PC-9 (cell line): ENCODE measurements at regions not wholly inside any gene's neighbourhood (a gene's known extent, or its start where the extent isn't known, plus 50 kb on each side); places are given as distances from the start of the nearest gene placed in this dataset.
"Not testable (repeated sequence)": the region's sequence is repeated elsewhere in the genome, so short reads cannot be mapped to it uniquely, and the experiment has no call there.

Source experiments
- BruUV-seq: library from RNA; stranded (reverse); fragments of 400-500 nt; replicated peaks from 2 replicates; lab custom pipeline; 2021; lab: Mats Ljungman, UMichigan
- CTCF ChIA-PET: fragments of 300-600 bp; sonication (Branson Sonifier 250); formaldehyde crosslinking; loops from one replicate; lab custom pipeline; 2022; ENCODE audit warnings: antibody characterized with exemption; lab: Charles Lee
- POLR2A ChIA-PET: fragments of 300-600 bp; sonication (Branson Sonifier 250); formaldehyde crosslinking; loops from one replicate; lab custom pipeline; 2022; ENCODE audit warnings: antibody characterized with exemption; ENCODE audit not compliant: unreplicated experiment; lab: Charles Lee
- DNase-seq, 2 experiments: peaks; one replicate each; pipeline versions ENCODE4 v3.0.0 to v3.0.0-alpha.2; 2015 to 2022; ENCODE audit warnings: mixed read lengths in 1 of 2
- H2AFZ ChIP-seq: fragments of 200-600 bp; sonication (generic); 2 replicates; pipeline ENCODE4 v1.8.1; 2017; ENCODE audit warnings: antibody characterized with exemption
- H3F3A ChIP-seq: fragments of 200-600 bp; sonication (generic); 2 replicates; pipeline ENCODE4 v1.8.1; 2017; ENCODE audit warnings: antibody characterized with exemption, mild to moderate bottlenecking, low read depth; ENCODE audit not compliant: insufficient read depth
- H3K27ac ChIP-seq: fragments of 200-600 bp; sonication (generic); 2 replicates; pipeline ENCODE4 v1.6.1; 2016; ENCODE audit warnings: mixed run types
- H3K27me3 ChIP-seq: fragments of 200-600 bp; sonication (generic); 2 replicates; pipeline ENCODE4 v1.6.1; 2016; ENCODE audit warnings: low read depth, mixed run types; ENCODE audit not compliant: insufficient read depth
- H3K36me3 ChIP-seq: fragments of 200-600 bp; sonication (generic); 2 replicates; pipeline ENCODE4 v1.6.1; 2016; ENCODE audit warnings: low read depth, mixed run types
- H3K4me1 ChIP-seq: fragments of 200-600 bp; sonication (generic); replicated peaks from 2 replicates; pipeline ENCODE4 v1.6.1; 2016; ENCODE audit warnings: mixed run types; ENCODE audit not compliant: insufficient read depth
- H3K4me2 ChIP-seq: fragments of 200-600 bp; sonication (generic); 2 replicates; pipeline ENCODE4 v1.6.1; 2017; ENCODE audit warnings: mixed run types
- H3K4me3 ChIP-seq: fragments of 200-600 bp; sonication (generic); 2 replicates; pipeline ENCODE4 v1.6.1; 2016; ENCODE audit warnings: mixed run types
- H3K79me2 ChIP-seq: fragments of 200-600 bp; sonication (generic); 2 replicates; pipeline ENCODE4 v1.6.1; 2017; ENCODE audit warnings: low read depth, mixed run types
- H3K9me2 ChIP-seq: fragments of 200-600 bp; sonication (generic); 2 replicates; pipeline ENCODE4 v1.8.1; 2017; ENCODE audit warnings: mild to moderate bottlenecking; ENCODE audit not compliant: insufficient read depth
- H3K9me3 ChIP-seq: fragments of 200-600 bp; sonication (generic); 2 replicates; pipeline ENCODE4 v1.8.1; 2016; ENCODE audit warnings: low read depth; ENCODE audit not compliant: insufficient read depth
- H4K20me1 ChIP-seq: fragments of 200-600 bp; sonication (generic); 2 replicates; pipeline ENCODE4 v1.8.1; 2017; ENCODE audit not compliant: insufficient read depth
- CTCF ChIP-seq: fragments of 200-600 bp; sonication (generic); conservative IDR thresholded peaks from 2 replicates; pipeline ENCODE4 v1.6.1; 2017; ENCODE audit warnings: mixed run types, antibody characterized with exemption, mild to moderate bottlenecking, moderate library complexity
- EZH2 ChIP-seq: fragments of 200-600 bp; sonication (generic); IDR thresholded peaks from 2 replicates; pipeline ENCODE4 v1.8.0; 2017; ENCODE audit warnings: antibody characterized with exemption, low read depth
- intact Hi-C: fragments of 100-400 bp; cut with micrococcal nuclease; formaldehyde crosslinking; loops from one replicate; pipeline ENCODE4 v1.10.0; 2022; ENCODE audit not compliant: unreplicated experiment

GRCh38 chr5:82969221-82969976 lies 107.8 kb downstream of the TMEM167A start:
- H3K36me3 ChIP-seq, H3K4me2 ChIP-seq, H3K79me2 ChIP-seq, H3K4me3 ChIP-seq, H3K4me1 ChIP-seq, H3F3A ChIP-seq, H2AFZ ChIP-seq, H3K27me3 ChIP-seq, intact Hi-C loops, H3K9me2 ChIP-seq, H3K27ac ChIP-seq, BruUV-seq, POLR2A ChIA-PET, H4K20me1 ChIP-seq, CTCF ChIA-PET: not testable (repeated sequence)
- H3K9me3 ChIP-seq, result peaks cover 16% of the 10 kb centered on the region
- peak; percentile 41 to 68 for DNase-seq

GRCh38 chr5:82967072-82967471 lies 110.1 kb downstream of the TMEM167A start:
- Histone ChIP-seq H4K20me1 (no peaks in the 10 kb centered on the region), H3K79me2 (no peaks in the 10 kb centered on the region), H3K4me1 (peaks cover 5% of the 10 kb centered on the region; the same call in 1 of the 2 replicates), H3K9me2 (no peaks in the 10 kb centered on the region), H3K36me3 (no peaks in the 10 kb centered on the region), H3K27me3 (no peaks in the 10 kb centered on the region), H3K9me3 (peaks cover 16% of the 10 kb centered on the region), H3K4me3 (no peak overlapping the region), H2AFZ (no peak overlapping the region), H3K27ac (no peak overlapping the region), H3K4me2 (no peak overlapping the region), H3F3A (peaks cover 4% of the 10 kb centered on the region; the same call in 1 of the 2 replicates)
- intact Hi-C loops, result no loop called here
- TF ChIP-seq EZH2 (no peak), CTCF (no peak)
- POLR2A ChIA-PET, result no interaction called here
- no TSS peak for BruUV-seq
- CTCF ChIA-PET, result no interaction called here
- no peak for DNase-seq

- no peak overlapping the region for H2AFZ ChIP-seq
- no peaks in the 10 kb centered on the region for H3K27me3 ChIP-seq
- H3K4me1 ChIP-seq, result no peaks in the 10 kb centered on the region
- no peaks in the 10 kb centered on the region for H3K9me2 ChIP-seq
- ChIA-PET POLR2A (no interaction called here), CTCF (no interaction called here)
- H3K79me2 ChIP-seq, result no peaks in the 10 kb centered on the region
- H3K36me3 ChIP-seq, result no peaks in the 10 kb centered on the region
- H3K27ac ChIP-seq, result no peak overlapping the region
- H3K4me3 ChIP-seq, result no peak overlapping the region
- intact Hi-C loops, result no loop called here
- H3F3A ChIP-seq, result no peaks in the 10 kb centered on the region
- H3K4me2 ChIP-seq, result no peak overlapping the region
- no peak for DNase-seq
- no TSS peak for BruUV-seq
- TF ChIP-seq CTCF, result no peak
- TF ChIP-seq EZH2, result no peak
- no peaks in the 10 kb centered on the region for H4K20me1 ChIP-seq
- peaks cover 8% of the 10 kb centered on the region; the same call in 1 of the 2 replicates for H3K9me3 ChIP-seq
These were observed 117.7 kb downstream of the TMEM167A start for GRCh38 chr5:82959466-82959865.

GRCh38 chr5:82956600-82956999 lies 120.6 kb downstream of the TMEM167A start:
- H3K9me2 ChIP-seq, result no peaks in the 10 kb centered on the region; the same call in 1 of the 2 replicates
- H2AFZ ChIP-seq, result no peak overlapping the region
- no peaks in the 10 kb centered on the region for H3F3A ChIP-seq
- no peak overlapping the region for H3K27ac ChIP-seq
- no peak for DNase-seq
- TF ChIP-seq CTCF, result no peak
- no peak for TF ChIP-seq EZH2
- intact Hi-C loops, result no loop called here
- no peaks in the 10 kb centered on the region for H4K20me1 ChIP-seq
- no peaks in the 10 kb centered on the region for H3K4me1 ChIP-seq
- H3K4me2 ChIP-seq, result no peak overlapping the region
- no peaks in the 10 kb centered on the region for H3K79me2 ChIP-seq
- peaks cover 8% of the 10 kb centered on the region; the same call in 1 of the 2 replicates for H3K9me3 ChIP-seq
- BruUV-seq, result no TSS peak
- no peak overlapping the region for H3K4me3 ChIP-seq
- ChIA-PET CTCF (no interaction called here), POLR2A (no interaction called here)
- no peaks in the 10 kb centered on the region for H3K27me3 ChIP-seq
- no peaks in the 10 kb centered on the region for H3K36me3 ChIP-seq
